Upper lobe of left lung (tissue), 6 donors: ENCODE measurements at regions not wholly inside any gene's neighbourhood (a gene's known extent, or its start where the extent isn't known, plus 50 kb on each side); places are given as distances from the start of the nearest gene placed in this dataset.
A peak's percentile ranks its signal among the peaks of the same experiment; 100 is the strongest.

Experiments
- ATAC-seq, 2 donors: fragments of 200-7000 bp; cut with Tn5 transposase; one replicate each; pipeline ENCODE4 v1.9.1; 2022; ENCODE audit warnings: mild to moderate bottlenecking in 2 of 2, moderate library complexity in 2 of 2; ENCODE audit not compliant: low FRiP score in 2 of 2
- DNase-seq, 2 donors: peaks; one replicate each; pipeline ENCODE4 v3.0.0-alpha.2; 2019 to 2020
- H3K27ac ChIP-seq, 4 donors: fragments of 200-600 bp; sonication (generic); one replicate each; pipeline ENCODE4 v1.5.1; 2016 to 2019
- H3K27me3 ChIP-seq, 4 donors: fragments of 200-600 bp; sonication (generic); one replicate each; pipeline ENCODE4 v1.5.1; 2017 to 2019
- H3K36me3 ChIP-seq, 4 donors: fragments of 200-600 bp; sonication (generic); one replicate each; pipeline ENCODE4 v1.5.1; 2016 to 2019
- H3K4me1 ChIP-seq, 4 donors: fragments of 200-600 bp; sonication (generic); one replicate each; pipeline ENCODE4 v1.5.1; 2018 to 2019
- H3K4me3 ChIP-seq, 4 donors: fragments of 200-600 bp; sonication (generic); one replicate each; pipeline ENCODE4 v1.5.1; 2017 to 2019; ENCODE audit warnings: mild to moderate bottlenecking in 2 of 4, moderate library complexity in 1 of 4
- H3K9me3 ChIP-seq, 4 donors: fragments of 200-600 bp; sonication (generic); one replicate each; pipeline ENCODE4 v1.5.1; 2018 to 2019
- EP300 ChIP-seq, 4 donors: sonication (generic); formaldehyde crosslinking; IDR thresholded peaks; one replicate each; pipeline ENCODE4 v1.5.1; 2017; ENCODE audit warnings: antibody characterized with exemption in 4 of 4, control low read depth in 2 of 4
- POLR2A ChIP-seq, 4 donors: fragments of 450-650 bp; IDR thresholded peaks; one replicate each; pipeline ENCODE4 v1.5.1; 2016 to 2017; ENCODE audit warnings: antibody characterized with exemption in 4 of 4, mild to moderate bottlenecking in 2 of 4
- POLR2AphosphoS5 ChIP-seq, 2 donors: sonication (generic); formaldehyde crosslinking; IDR thresholded peaks; one replicate each; pipeline ENCODE4 v1.5.1; 2017; ENCODE audit warnings: antibody characterized with exemption in 2 of 2
- WGBS, 2 donors: methylation state at CpG; one replicate each; pipeline ENCODE4 v1.1.5; 2017 to 2018; 5-methylcytosine and 5-hydroxymethylcytosine counted together
- TF ChIP-seq, protein P1 (sequence below), 6 experiments: fragments of 450-650 bp in 4 of 6; fragments of 200-600 bp in 2 of 6; sonication (generic) in 2 of 6; IDR thresholded peaks; one replicate each; pipeline ENCODE4 v1.5.1; 2016 to 2019; ENCODE audit warnings: antibody characterized with exemption in 6 of 6
- donor health status: DM: no; HTN: no; CAD: no; lungs with moderate emphysema.
- donor health status: DM: no; HTN: yes; CAD: no; lungs with severe emphysema.

DNA sequence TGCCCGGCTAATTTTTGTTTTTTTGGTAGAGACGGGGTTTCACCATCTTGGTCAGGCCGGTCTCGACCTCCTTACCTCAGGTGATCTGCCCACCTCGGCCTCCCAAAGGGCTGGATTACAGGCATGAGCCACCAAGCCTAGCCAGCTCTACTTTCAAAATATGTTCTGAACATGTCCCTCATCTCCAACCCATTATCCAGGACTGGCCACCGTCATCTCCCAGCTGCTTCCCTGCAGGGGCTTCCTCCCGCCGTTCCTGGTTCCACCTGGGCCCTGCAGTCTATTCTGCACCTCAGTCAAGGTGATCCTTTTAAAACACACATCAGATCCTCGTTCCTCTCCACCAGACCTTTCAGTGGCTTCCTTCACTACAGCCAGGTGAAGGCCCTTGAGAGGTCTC lies 80.9 kb upstream of the NKX1-1 start:
- 83 to 93% methylated on average over 9 of the region's 9 CpGs for WGBS, 2 donors
- TF ChIP-seq POLR2A (IDR thresholded peaks at IDR 0.05) (no peak), EP300 (IDR thresholded peaks at IDR 0.05) (no peak), POLR2AphosphoS5 (IDR thresholded peaks at IDR 0.05) (no peak)
- TF ChIP-seq, protein P1, sequence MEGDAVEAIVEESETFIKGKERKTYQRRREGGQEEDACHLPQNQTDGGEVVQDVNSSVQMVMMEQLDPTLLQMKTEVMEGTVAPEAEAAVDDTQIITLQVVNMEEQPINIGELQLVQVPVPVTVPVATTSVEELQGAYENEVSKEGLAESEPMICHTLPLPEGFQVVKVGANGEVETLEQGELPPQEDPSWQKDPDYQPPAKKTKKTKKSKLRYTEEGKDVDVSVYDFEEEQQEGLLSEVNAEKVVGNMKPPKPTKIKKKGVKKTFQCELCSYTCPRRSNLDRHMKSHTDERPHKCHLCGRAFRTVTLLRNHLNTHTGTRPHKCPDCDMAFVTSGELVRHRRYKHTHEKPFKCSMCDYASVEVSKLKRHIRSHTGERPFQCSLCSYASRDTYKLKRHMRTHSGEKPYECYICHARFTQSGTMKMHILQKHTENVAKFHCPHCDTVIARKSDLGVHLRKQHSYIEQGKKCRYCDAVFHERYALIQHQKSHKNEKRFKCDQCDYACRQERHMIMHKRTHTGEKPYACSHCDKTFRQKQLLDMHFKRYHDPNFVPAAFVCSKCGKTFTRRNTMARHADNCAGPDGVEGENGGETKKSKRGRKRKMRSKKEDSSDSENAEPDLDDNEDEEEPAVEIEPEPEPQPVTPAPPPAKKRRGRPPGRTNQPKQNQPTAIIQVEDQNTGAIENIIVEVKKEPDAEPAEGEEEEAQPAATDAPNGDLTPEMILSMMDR (IDR thresholded peaks at IDR 0.05): no peak
- H3K27ac ChIP-seq: no peak overlapping the region
- peaks cover 0 to 5% (median 0%) of the 10 kb centered on the region in 4 donors for H3K27me3 ChIP-seq
- H3K4me3 ChIP-seq: no peak overlapping the region
- no peak for DNase-seq
- peaks cover 12 to 18% (median 17%) of the 10 kb centered on the region in 4 donors for H3K9me3 ChIP-seq
- no peak for ATAC-seq
- no peaks in the 10 kb centered on the region for H3K36me3 ChIP-seq
- no peaks in the 10 kb centered on the region for H3K4me1 ChIP-seq

DNA sequence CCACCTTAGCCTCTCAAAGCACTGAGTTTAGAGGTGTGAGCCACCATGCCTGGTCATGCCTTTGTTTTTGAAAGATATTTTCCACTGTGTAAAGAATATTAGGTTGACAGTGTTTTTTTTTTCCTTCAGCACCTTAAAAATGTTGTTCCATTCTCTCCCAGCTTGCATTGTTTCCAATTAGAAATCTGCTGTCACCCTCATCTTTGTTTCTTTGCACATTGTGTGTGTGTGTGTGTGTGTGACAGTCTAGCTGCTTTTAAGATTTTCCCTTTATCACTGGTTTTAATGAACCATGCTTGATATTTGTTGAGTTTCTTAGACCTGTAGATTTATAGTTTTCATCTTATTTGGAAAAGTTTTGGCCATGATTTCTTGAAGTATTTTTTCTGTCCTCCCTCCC lies 79.0 kb upstream of the NKX1-1 start:
- H3K27ac ChIP-seq: no peak overlapping the region
- H3K4me1 ChIP-seq: no peaks in the 10 kb centered on the region
- no peak overlapping the region for H3K4me3 ChIP-seq
- peaks cover 17 to 35% (median 28%) of the 10 kb centered on the region in 4 donors for H3K9me3 ChIP-seq
- no peak for DNase-seq
- no peaks in the 10 kb centered on the region for H3K36me3 ChIP-seq
- peaks cover 0 to 1% (median 0%) of the 10 kb centered on the region in 4 donors for H3K27me3 ChIP-seq
- TF ChIP-seq POLR2A (IDR thresholded peaks at IDR 0.05): no peak
- ATAC-seq: no peak

DNA sequence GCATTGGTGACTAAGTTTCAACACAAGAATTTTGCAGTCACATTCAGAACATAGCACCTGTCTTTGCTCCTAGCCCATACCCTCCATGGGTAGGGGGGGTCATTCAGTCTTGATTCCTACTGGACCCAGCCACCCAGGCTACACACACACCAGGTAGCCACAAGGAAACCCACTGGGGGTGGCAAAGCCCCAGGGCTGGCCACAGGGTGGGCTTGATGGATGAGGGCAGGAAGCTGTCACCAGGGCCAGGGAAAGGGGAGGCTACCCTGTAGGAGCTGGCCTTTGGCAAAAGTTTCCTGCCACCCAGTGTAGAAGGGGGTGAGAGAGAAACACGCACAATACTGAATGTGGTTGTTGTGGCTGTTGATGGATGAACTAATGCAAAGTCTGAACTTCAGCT lies 74.5 kb upstream of the NKX1-1 start:
- Histone ChIP-seq H3K4me3 (no peak overlapping the region), H3K4me1 (no peaks in the 10 kb centered on the region), H3K27me3 (no peaks in the 10 kb centered on the region), H3K9me3 (peaks cover 13 to 35% (median 24%) of the 10 kb centered on the region in 4 donors), H3K27ac (no peak overlapping the region), H3K36me3 (no peaks in the 10 kb centered on the region)
- ATAC-seq (no peak), DNase-seq (no peak)
- TF ChIP-seq EP300 (IDR thresholded peaks at IDR 0.05) (no peak), POLR2A (IDR thresholded peaks at IDR 0.05) (no peak), POLR2AphosphoS5 (IDR thresholded peaks at IDR 0.05) (no peak)
- WGBS, 2 donors: 92 to 94% methylated on average over 1 of the region's 1 CpG

DNA sequence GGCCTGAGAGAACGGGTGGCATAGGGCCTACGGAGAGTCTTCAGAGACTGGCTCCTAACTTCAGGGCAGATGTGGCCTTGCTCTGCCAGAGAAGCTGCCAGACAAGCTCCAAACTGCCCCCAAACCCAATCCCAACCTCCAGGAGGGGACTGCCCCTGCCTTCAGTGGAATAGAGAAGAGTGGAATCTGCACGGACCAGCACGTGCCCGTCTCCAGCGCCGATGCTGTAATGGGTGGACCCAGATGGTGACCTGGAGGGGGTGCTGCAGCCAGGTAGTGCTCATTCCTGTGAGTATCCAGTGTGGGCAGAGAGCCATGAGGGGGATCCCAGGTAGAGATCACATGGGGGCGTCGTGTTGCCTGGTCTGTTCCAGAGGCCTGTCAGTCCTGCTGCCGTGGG lies 73.2 kb upstream of the NKX1-1 start:
- no peaks in the 10 kb centered on the region for H3K36me3 ChIP-seq
- ATAC-seq (no peak), DNase-seq (peak in 1 of 2 donors; percentile 36)

DNA sequence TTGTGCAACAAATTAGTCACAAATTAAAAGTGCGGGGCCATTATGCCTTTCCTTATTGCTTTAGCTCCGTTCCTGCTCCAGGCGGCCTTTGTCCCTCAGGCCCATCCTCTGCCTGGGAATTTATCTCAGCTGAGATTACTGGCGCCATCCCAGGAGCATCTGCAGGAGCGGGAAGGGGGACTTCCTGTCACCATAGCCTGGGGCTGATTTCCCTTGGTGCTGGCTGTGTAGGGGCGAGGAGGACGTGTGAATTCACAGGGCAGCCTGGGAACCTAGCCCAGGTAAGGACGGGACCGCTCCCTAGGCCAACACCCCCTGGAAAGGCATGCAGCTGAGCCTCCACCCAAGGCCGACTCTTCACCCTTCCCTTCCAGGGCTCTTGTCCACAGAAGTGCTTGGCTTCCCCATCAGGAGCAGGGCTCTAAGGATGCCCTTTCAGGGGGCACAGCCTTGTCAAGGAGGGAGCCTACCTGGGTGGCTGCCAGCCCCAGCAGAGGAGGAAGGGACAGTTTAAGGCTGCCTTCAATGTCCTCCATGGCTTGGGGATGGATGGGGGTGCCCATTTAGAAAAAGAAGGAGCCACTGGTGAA lies 72.6 kb upstream of the NKX1-1 start:
- 54 to 58% methylated on average over 8 to 10 of the region's 10 CpGs for WGBS, 2 donors
- DNase-seq (no peak), ATAC-seq (no peak)

More for the DNA sequence above, 73.2 kb upstream of the NKX1-1 start:
- Histone ChIP-seq H3K9me3 (peaks cover 5 to 24% (median 14%) of the 10 kb centered on the region in 4 donors), H3K4me3 (no peak overlapping the region), H3K27ac (no peak overlapping the region), H3K4me1 (no peaks in the 10 kb centered on the region), H3K27me3 (no peaks in the 10 kb centered on the region)
- TF ChIP-seq POLR2AphosphoS5 (IDR thresholded peaks at IDR 0.05) (no peak), POLR2A (IDR thresholded peaks at IDR 0.05) (no peak), EP300 (IDR thresholded peaks at IDR 0.05) (no peak)
- TF ChIP-seq, protein P1 (IDR thresholded peaks at IDR 0.05): no peak
- 96% methylated on average over 10 of the region's 10 CpGs; no CpG with 5 or more reads in 1 of the 2 donors for WGBS, 2 donors

More for the DNA sequence above, 72.6 kb upstream of the NKX1-1 start:
- peaks cover 0 to 2% (median 0%) of the 10 kb centered on the region in 4 donors for H3K27me3 ChIP-seq
- TF ChIP-seq POLR2A (IDR thresholded peaks at IDR 0.05) (no peak), EP300 (IDR thresholded peaks at IDR 0.05) (no peak), POLR2AphosphoS5 (IDR thresholded peaks at IDR 0.05) (no peak)
- TF ChIP-seq, protein P1 (IDR thresholded peaks at IDR 0.05): no peak
- H3K9me3 ChIP-seq: peaks cover 5 to 24% (median 14%) of the 10 kb centered on the region in 4 donors
- no peaks in the 10 kb centered on the region for H3K4me1 ChIP-seq
- no peak overlapping the region for H3K4me3 ChIP-seq
- H3K36me3 ChIP-seq: no peaks in the 10 kb centered on the region
- no peak overlapping the region for H3K27ac ChIP-seq
